ENCODE measurements at regions not wholly inside any gene's neighbourhood (a gene's known extent, or its start where the extent isn't known, plus 50 kb on each side); places are given as distances from the start of the nearest gene placed in this dataset.

DNA sequence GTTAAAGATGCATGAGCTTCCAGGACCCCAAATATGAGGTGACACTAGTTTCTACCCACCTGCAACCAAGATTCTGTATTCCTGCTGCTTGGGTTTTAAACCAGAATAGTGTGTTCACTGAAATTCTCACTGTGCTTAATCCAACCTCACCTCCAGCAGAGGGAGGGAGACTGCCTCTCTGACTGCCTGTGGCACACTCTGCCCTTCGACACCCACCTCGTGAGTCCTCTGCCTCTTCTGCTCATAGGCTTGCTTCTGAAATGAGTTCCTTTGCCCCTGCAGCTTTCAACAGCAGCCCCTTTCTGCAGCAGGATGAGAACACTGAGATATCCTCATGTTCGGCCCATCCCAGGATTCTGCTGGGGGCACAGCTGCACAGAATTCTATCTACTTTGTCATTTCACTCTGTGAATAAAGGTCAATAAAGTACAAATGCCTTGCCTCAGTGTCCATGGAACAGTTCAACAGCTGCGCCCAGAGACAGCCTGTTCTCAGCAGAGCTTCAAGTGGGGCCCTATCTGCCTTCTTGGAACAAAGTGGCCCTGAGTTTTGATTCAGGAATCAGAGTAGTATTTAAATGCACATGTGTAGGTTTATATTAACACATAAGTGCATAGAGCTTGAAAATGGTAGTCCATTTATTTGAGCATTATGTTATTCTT, 632.5 kb downstream of the TNS3 start:
- TF ChIP-seq, protein P1, sequence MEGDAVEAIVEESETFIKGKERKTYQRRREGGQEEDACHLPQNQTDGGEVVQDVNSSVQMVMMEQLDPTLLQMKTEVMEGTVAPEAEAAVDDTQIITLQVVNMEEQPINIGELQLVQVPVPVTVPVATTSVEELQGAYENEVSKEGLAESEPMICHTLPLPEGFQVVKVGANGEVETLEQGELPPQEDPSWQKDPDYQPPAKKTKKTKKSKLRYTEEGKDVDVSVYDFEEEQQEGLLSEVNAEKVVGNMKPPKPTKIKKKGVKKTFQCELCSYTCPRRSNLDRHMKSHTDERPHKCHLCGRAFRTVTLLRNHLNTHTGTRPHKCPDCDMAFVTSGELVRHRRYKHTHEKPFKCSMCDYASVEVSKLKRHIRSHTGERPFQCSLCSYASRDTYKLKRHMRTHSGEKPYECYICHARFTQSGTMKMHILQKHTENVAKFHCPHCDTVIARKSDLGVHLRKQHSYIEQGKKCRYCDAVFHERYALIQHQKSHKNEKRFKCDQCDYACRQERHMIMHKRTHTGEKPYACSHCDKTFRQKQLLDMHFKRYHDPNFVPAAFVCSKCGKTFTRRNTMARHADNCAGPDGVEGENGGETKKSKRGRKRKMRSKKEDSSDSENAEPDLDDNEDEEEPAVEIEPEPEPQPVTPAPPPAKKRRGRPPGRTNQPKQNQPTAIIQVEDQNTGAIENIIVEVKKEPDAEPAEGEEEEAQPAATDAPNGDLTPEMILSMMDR (IDR thresholded peaks at IDR 0.05; ENCODE audit: low read depth, low read length), result no peak
- TF ChIP-seq POLR2A (IDR thresholded peaks at IDR 0.05; ENCODE audit: extremely low read depth, insufficient read length) (no peak), MYC (IDR thresholded peaks at IDR 0.05; ENCODE audit: low read depth, low read length) (no peak)
